Stimulated activated CD8-positive, alpha-beta memory T cell treated with anti-CD3 and anti-CD28 coated beads, Interleukin-4, amount 100 ng/mL, for 48 hours (primary cell): ENCODE measurements at regions not wholly inside any gene's neighbourhood (a gene's known extent, or its start where the extent isn't known, plus 50 kb on each side); places are given as distances from the start of the nearest gene placed in this dataset.
"Not testable (repeated sequence)": the region's sequence is repeated elsewhere in the genome, so short reads cannot be mapped to it uniquely, and the experiment has no call there.

Experiments used
- DNase-seq: peaks from one replicate; pipeline ENCODE4 v3.0.0-alpha.2; 2020

GRCh38 chr4:60721685-60722084, 478.4 kb upstream of the ADGRL3 start:
- no peak for DNase-seq

- DNase-seq, result no peak
Measured at GRCh38 chr4:60723796-60724195, 476.3 kb upstream of the ADGRL3 start.

GRCh38 chr4:60724623-60725022, 475.5 kb upstream of the ADGRL3 start:
- no peak for DNase-seq

GRCh38 chr4:60726779-60727178, 473.3 kb upstream of the ADGRL3 start:
- DNase-seq, result no peak

GRCh38 chr4:60729194-60729593, 470.9 kb upstream of the ADGRL3 start:
- DNase-seq, result no peak

GRCh38 chr4:60729764-60730163, 470.4 kb upstream of the ADGRL3 start:
- not testable (repeated sequence) for DNase-seq

GRCh38 chr4:60737858-60738257, 462.3 kb upstream of the ADGRL3 start:
- DNase-seq, result no peak

- DNase-seq, result no peak
Measured at GRCh38 chr4:60743654-60744053, 456.5 kb upstream of the ADGRL3 start.

GRCh38 chr4:60744767-60745166, 455.4 kb upstream of the ADGRL3 start:
- DNase-seq, result no peak

- no peak for DNase-seq
Measured at GRCh38 chr4:60745800-60746571, 454.1 kb upstream of the ADGRL3 start.

GRCh38 chr4:60750962-60751361, 449.2 kb upstream of the ADGRL3 start:
- no peak for DNase-seq

GRCh38 chr4:60757986-60758680, 442.0 kb upstream of the ADGRL3 start:
- no peak for DNase-seq

GRCh38 chr4:60759518-60760245, 440.4 kb upstream of the ADGRL3 start:
- no peak for DNase-seq

- DNase-seq, result no peak
Measured at GRCh38 chr4:60780874-60781273, 419.3 kb upstream of the ADGRL3 start.

GRCh38 chr4:60790608-60791007, 409.5 kb upstream of the ADGRL3 start:
- no peak for DNase-seq

GRCh38 chr4:60794372-60794771, 405.8 kb upstream of the ADGRL3 start:
- no peak for DNase-seq

- no peak for DNase-seq
Measured at GRCh38 chr4:60799214-60799613, 400.9 kb upstream of the ADGRL3 start.

- no peak for DNase-seq
Measured at GRCh38 chr4:60800701-60801100, 399.4 kb upstream of the ADGRL3 start.

GRCh38 chr4:60805500-60806313, 394.4 kb upstream of the ADGRL3 start:
- no peak for DNase-seq

GRCh38 chr4:60808726-60809485, 391.2 kb upstream of the ADGRL3 start:
- DNase-seq, result no peak

GRCh38 chr4:60809486-60809800, 390.7 kb upstream of the ADGRL3 start:
- no peak for DNase-seq

GRCh38 chr4:60812811-60813210, 387.3 kb upstream of the ADGRL3 start:
- no peak for DNase-seq
